ENCODE measurements at regions not wholly inside any gene's neighbourhood (a gene's known extent, or its start where the extent isn't known, plus 50 kb on each side); places are given as distances from the start of the nearest gene placed in this dataset.

GRCh38 chr3:13712682-13713180 is 163.8 kb downstream of the FBLN2 start:
- TF ChIP-seq CTCF (IDR thresholded peaks at IDR 0.05) (no peak), POLR2A (IDR thresholded peaks at IDR 0.05) (no peak)
